Bronchial epithelial cell (primary cell): ENCODE measurements at regions not wholly inside any gene's neighbourhood (a gene's known extent, or its start where the extent isn't known, plus 50 kb on each side); places are given as distances from the start of the nearest gene placed in this dataset.

Experiments used
- DNase-seq: peaks from one replicate; pipeline ENCODE4 v3.0.0-alpha.2; 2010; ENCODE audit warnings: low read depth
- FAIRE-seq: peaks from 2 replicates; lab custom pipeline; 2011; peaks lifted over from hg19 to GRCh38; lab: Jason Lieb, UNC
- H3K27me3 ChIP-seq: 2 replicates; pipeline ENCODE4 v1.5.1; 2011; ENCODE audit warnings: low read length; ENCODE audit not compliant: control insufficient read depth, insufficient read depth
- H3K36me3 ChIP-seq: 2 replicates; pipeline ENCODE4 v1.5.1; 2011; ENCODE audit warnings: low read length; ENCODE audit not compliant: control insufficient read depth, insufficient read depth
- H3K4me3 ChIP-seq: 2 replicates; pipeline ENCODE4 v1.5.1; 2011; ENCODE audit warnings: mild to moderate bottlenecking, low read depth, low read length, control low read depth
- TF ChIP-seq, protein P1 (sequence below): IDR thresholded peaks from 2 replicates; pipeline ENCODE4 v1.5.1; 2011; ENCODE audit warnings: mild to moderate bottlenecking, moderate library complexity, low read length, control low read depth, inconsistent platforms; ENCODE audit not compliant: insufficient read depth, severe bottlenecking

DNA sequence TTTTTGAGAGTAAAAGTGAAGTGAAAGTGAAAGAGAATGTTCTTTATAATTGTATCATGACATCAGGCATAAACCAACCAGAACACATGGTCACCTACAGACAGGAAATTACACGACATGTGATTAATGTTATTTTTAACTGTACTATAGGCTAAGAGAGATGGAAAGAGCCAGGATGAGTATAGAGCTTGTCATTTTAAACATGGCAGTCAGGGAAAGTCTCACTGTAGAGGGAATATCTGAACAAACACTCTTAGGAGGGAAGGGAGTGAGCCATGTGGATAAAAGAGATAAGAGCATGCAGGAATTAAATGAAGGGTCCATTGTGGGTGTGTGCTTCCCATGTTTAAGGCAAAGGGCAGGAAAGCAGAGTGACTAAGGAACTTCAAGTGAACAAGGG lies 599.1 kb upstream of the FAT3 start:
- no peak for FAIRE-seq
- H3K4me3 ChIP-seq: no peak overlapping the region
- no peaks in the 10 kb centered on the region for H3K36me3 ChIP-seq
- H3K27me3 ChIP-seq: no peaks in the 10 kb centered on the region
- no peak for DNase-seq
- TF ChIP-seq, protein P1, sequence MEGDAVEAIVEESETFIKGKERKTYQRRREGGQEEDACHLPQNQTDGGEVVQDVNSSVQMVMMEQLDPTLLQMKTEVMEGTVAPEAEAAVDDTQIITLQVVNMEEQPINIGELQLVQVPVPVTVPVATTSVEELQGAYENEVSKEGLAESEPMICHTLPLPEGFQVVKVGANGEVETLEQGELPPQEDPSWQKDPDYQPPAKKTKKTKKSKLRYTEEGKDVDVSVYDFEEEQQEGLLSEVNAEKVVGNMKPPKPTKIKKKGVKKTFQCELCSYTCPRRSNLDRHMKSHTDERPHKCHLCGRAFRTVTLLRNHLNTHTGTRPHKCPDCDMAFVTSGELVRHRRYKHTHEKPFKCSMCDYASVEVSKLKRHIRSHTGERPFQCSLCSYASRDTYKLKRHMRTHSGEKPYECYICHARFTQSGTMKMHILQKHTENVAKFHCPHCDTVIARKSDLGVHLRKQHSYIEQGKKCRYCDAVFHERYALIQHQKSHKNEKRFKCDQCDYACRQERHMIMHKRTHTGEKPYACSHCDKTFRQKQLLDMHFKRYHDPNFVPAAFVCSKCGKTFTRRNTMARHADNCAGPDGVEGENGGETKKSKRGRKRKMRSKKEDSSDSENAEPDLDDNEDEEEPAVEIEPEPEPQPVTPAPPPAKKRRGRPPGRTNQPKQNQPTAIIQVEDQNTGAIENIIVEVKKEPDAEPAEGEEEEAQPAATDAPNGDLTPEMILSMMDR: no peak

DNA sequence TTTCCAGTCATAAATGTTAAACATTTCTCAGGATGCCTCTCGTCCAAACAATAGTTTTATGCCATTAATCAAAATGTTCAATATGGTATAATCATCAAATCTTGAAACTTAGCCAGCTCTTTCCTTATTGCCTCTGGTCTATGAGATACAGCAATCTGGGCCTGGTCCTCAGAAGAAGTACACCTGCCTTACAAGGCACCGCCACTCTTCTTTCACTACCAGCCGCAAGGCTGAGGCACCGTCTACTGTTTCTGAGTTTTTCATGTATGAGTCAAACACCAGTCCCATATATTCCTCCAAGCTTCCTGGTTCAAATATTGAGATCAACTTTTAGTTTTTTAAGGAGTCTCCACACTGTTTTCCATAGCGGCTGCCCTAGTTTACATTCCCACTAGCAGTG lies 600.6 kb upstream of the FAT3 start:
- no peak for DNase-seq
- no peaks in the 10 kb centered on the region for H3K36me3 ChIP-seq
- H3K27me3 ChIP-seq: no peaks in the 10 kb centered on the region
- no peak for FAIRE-seq
- no peak overlapping the region for H3K4me3 ChIP-seq
- TF ChIP-seq, protein P1: no peak

GRCh38 chr11:91608677-91609076 lies 615.9 kb upstream of the FAT3 start:
- TF ChIP-seq, protein P1: no peak
- no peak for FAIRE-seq
- DNase-seq: peak; percentile 10
- Histone ChIP-seq H3K36me3 (no peaks in the 10 kb centered on the region), H3K27me3 (no peaks in the 10 kb centered on the region), H3K4me3 (no peak overlapping the region)

GRCh38 chr11:91596111-91596510 lies 628.5 kb upstream of the FAT3 start:
- Histone ChIP-seq H3K4me3 (no peak overlapping the region), H3K36me3 (no peaks in the 10 kb centered on the region), H3K27me3 (no peaks in the 10 kb centered on the region)
- TF ChIP-seq, protein P1: no peak
- no peak for FAIRE-seq
- DNase-seq: no peak

DNA sequence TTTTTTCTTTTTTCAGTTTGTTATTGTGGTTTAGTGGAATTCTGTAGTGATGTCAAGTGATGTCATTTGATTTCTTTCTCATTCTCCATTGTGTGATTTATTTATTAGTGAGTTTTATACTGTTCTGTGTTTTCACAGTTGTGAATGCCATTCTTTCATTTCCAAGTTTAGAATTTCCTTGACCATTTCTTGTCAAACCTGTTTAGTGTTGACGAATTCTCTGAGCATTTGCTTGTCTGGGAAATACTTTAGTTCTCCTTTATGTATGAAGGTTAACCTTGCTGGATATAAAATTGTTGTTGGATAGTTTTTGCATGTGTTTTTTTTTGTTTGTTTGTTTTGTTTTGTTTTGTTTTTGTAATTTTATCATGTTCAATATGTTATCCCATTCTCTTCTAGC lies 633.6 kb upstream of the FAT3 start:
- H3K27me3 ChIP-seq: no peaks in the 10 kb centered on the region
- DNase-seq: peak; percentile 21
- H3K36me3 ChIP-seq: no peaks in the 10 kb centered on the region
- no peak overlapping the region for H3K4me3 ChIP-seq
- TF ChIP-seq, protein P1: no peak
- no peak for FAIRE-seq

DNA sequence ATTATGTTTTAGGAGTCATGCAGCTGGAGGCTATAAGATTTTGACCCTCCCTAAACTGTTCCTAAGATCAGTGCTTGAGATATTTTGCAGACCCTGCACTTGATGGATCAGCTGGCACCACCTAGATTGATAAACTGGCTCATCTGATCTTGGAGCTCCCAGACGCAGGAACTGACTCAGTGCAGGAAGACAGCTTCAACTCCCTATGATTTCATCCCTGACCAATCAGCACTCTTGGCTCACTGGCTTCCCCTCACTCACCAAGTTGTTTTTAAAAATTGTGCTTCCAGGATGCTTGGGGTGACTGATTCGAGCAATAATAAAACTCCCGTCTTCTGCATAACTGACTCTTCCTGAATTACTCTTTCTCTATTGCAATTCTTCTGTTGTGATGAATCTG lies 637.5 kb upstream of the FAT3 start:
- no peaks in the 10 kb centered on the region for H3K27me3 ChIP-seq
- TF ChIP-seq, protein P1: no peak
- no peak for FAIRE-seq
- no peak for DNase-seq
- H3K4me3 ChIP-seq: no peak overlapping the region
- H3K36me3 ChIP-seq: no peaks in the 10 kb centered on the region
